GM12873 (cell line): ENCODE measurements at regions not wholly inside any gene's neighbourhood (a gene's known extent, or its start where the extent isn't known, plus 50 kb on each side); places are given as distances from the start of the nearest gene placed in this dataset.

ENCODE experiments used
- CTCF ChIP-seq: IDR thresholded peaks from 2 replicates; pipeline ENCODE4 v1.5.1; 2012; ENCODE audit warnings: low read depth, mild to moderate bottlenecking, moderate library complexity, low read length, control low read depth; ENCODE audit not compliant: insufficient read depth; ENCODE audit errors: missing control alignments

GRCh38 chr4:103499094-103499493 lies 220.7 kb downstream of the TACR3 start:
- TF ChIP-seq CTCF: peak; percentile 41

GRCh38 chr4:103498161-103499070 lies 221.4 kb downstream of the TACR3 start:
- TF ChIP-seq CTCF: no peak

GRCh38 chr4:103497692-103498091 lies 222.1 kb downstream of the TACR3 start:
- TF ChIP-seq CTCF: no peak

GRCh38 chr4:103496800-103497199 lies 223.0 kb downstream of the TACR3 start:
- TF ChIP-seq CTCF: no peak

- no peak for TF ChIP-seq CTCF
Observed at GRCh38 chr4:103493450-103494159, 226.2 kb downstream of the TACR3 start.

GRCh38 chr4:103485296-103485695 lies 234.5 kb downstream of the TACR3 start:
- TF ChIP-seq CTCF: peak; percentile 7

- no peak for TF ChIP-seq CTCF
Observed at GRCh38 chr4:103484521-103484920, 235.3 kb downstream of the TACR3 start.
